Osteoblast (primary cell): ENCODE measurements at regions not wholly inside any gene's neighbourhood (a gene's known extent, or its start where the extent isn't known, plus 50 kb on each side); places are given as distances from the start of the nearest gene placed in this dataset.
A peak's percentile ranks its signal among the peaks of the same experiment; 100 is the strongest.
"Not testable (repeated sequence)": the region's sequence is repeated elsewhere in the genome, so short reads cannot be mapped to it uniquely, and the experiment has no call there.

Experiments
- DNase-seq: peaks from one replicate; pipeline ENCODE4 v3.0.0; 2011; ENCODE audit warnings: low spot score, mixed read lengths; ENCODE audit not compliant: insufficient read length; ENCODE audit errors: missing footprints
- H2AFZ ChIP-seq: 2 replicates; pipeline ENCODE4 v1.6.0; 2011; ENCODE audit warnings: mild to moderate bottlenecking, low read length
- H3K27ac ChIP-seq: 2 replicates; pipeline ENCODE4 v1.5.1; 2011; ENCODE audit warnings: mild to moderate bottlenecking, low read depth, low read length, moderate library complexity
- H3K27me3 ChIP-seq: 2 replicates; pipeline ENCODE4 v1.6.0; 2012; ENCODE audit warnings: mild to moderate bottlenecking, control low read depth, inconsistent platforms, low read length, moderate library complexity; ENCODE audit not compliant: insufficient read depth
- H3K36me3 ChIP-seq: 2 replicates; pipeline ENCODE4 v1.5.1; 2011; ENCODE audit warnings: mild to moderate bottlenecking, low read length, control low read depth, moderate library complexity; ENCODE audit not compliant: insufficient read depth
- H3K4me1 ChIP-seq: 2 replicates; pipeline ENCODE4 v1.5.1; 2011; ENCODE audit warnings: mild to moderate bottlenecking, low read length, control low read depth, moderate library complexity; ENCODE audit not compliant: insufficient read depth
- H3K4me2 ChIP-seq: 2 replicates; pipeline ENCODE4 v1.6.0; 2011; ENCODE audit warnings: mild to moderate bottlenecking, low read length; ENCODE audit not compliant: insufficient read depth
- H3K4me3 ChIP-seq: fragments of 200-600 bp; sonication (generic); 3 replicates; pipeline ENCODE4 v1.5.1; 2012; ENCODE audit warnings: mild to moderate bottlenecking, low read length, inconsistent platforms; ENCODE audit not compliant: insufficient read depth
- H3K79me2 ChIP-seq: 2 replicates; pipeline ENCODE4 v1.6.0; 2012; ENCODE audit warnings: mild to moderate bottlenecking, low read length, control low read depth, inconsistent platforms; ENCODE audit not compliant: insufficient read depth
- H3K9me3 ChIP-seq: 2 replicates; pipeline ENCODE4 v1.5.1; 2011; ENCODE audit warnings: low read depth, low read length, control low read depth
- H4K20me1 ChIP-seq: 2 replicates; pipeline ENCODE4 v1.6.0; 2012; ENCODE audit warnings: mild to moderate bottlenecking, low read length, control low read depth; ENCODE audit not compliant: insufficient read depth
- TF ChIP-seq, protein P1 (sequence below): IDR thresholded peaks from 2 replicates; pipeline ENCODE4 v1.5.1; 2011; ENCODE audit warnings: mild to moderate bottlenecking, low read depth, low read length, moderate library complexity; ENCODE audit errors: extremely low read depth

DNA sequence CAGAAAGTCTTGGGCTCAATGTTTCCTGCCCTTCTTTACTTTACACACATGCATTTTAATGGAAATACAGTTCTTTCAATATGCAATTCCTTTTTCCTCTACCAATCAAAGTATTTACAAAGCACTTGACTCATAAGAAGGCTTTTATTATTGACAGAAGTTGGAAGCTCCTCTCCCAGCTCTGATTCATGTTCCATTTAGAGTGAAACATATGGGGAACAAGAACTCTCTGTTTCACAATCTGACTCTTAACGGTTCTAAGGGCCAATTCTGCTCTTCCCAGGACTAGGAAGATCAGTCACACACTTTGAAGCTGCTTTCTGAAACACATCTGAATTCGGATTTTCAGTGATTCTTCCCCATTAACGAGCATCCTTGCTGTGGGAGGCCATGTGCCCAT lies 300.5 kb downstream of the ANAPC1 start:
- H3K36me3 ChIP-seq, H3K79me2 ChIP-seq, H3K4me3 ChIP-seq, H2AFZ ChIP-seq, H3K27ac ChIP-seq, H3K4me2 ChIP-seq, DNase-seq, H3K9me3 ChIP-seq, H3K27me3 ChIP-seq, H3K4me1 ChIP-seq, H4K20me1 ChIP-seq: not testable (repeated sequence)

- H3K9me3 ChIP-seq, H3K79me2 ChIP-seq, H3K27ac ChIP-seq, H3K4me3 ChIP-seq, H4K20me1 ChIP-seq, H3K4me2 ChIP-seq, H3K27me3 ChIP-seq, H3K4me1 ChIP-seq, H3K36me3 ChIP-seq, DNase-seq, H2AFZ ChIP-seq: not testable (repeated sequence)
Observed at GRCh38 chr2:111584540-111584939, 299.5 kb downstream of the ANAPC1 start.

GRCh38 chr2:111584950-111585349 lies 299.0 kb downstream of the ANAPC1 start:
- not testable (repeated sequence) for H3K27ac ChIP-seq, H3K4me2 ChIP-seq

GRCh38 chr2:111586014-111586413 lies 298.0 kb downstream of the ANAPC1 start:
- not testable (repeated sequence) for H3K4me2 ChIP-seq, H3K79me2 ChIP-seq, H2AFZ ChIP-seq, H4K20me1 ChIP-seq, H3K36me3 ChIP-seq, H3K27me3 ChIP-seq, DNase-seq, H3K4me3 ChIP-seq, H3K4me1 ChIP-seq, H3K27ac ChIP-seq, H3K9me3 ChIP-seq

More at GRCh38 chr2:111584950-111585349, 299.0 kb downstream of the ANAPC1 start:
- not testable (repeated sequence) for H3K9me3 ChIP-seq, H3K4me3 ChIP-seq, H3K27me3 ChIP-seq, H3K4me1 ChIP-seq, H4K20me1 ChIP-seq, H3K36me3 ChIP-seq, H2AFZ ChIP-seq, H3K79me2 ChIP-seq, DNase-seq

- not testable (repeated sequence) for H3K36me3 ChIP-seq, H3K4me2 ChIP-seq, H3K9me3 ChIP-seq, H3K79me2 ChIP-seq, H3K4me3 ChIP-seq, DNase-seq, H3K4me1 ChIP-seq, H4K20me1 ChIP-seq, H3K27ac ChIP-seq, H2AFZ ChIP-seq, H3K27me3 ChIP-seq
Observed at GRCh38 chr2:111595072-111595471, 288.9 kb downstream of the ANAPC1 start.

- not testable (repeated sequence) for H3K79me2 ChIP-seq, H3K36me3 ChIP-seq, H3K27me3 ChIP-seq, H3K4me2 ChIP-seq, H2AFZ ChIP-seq, H3K27ac ChIP-seq, H3K4me1 ChIP-seq, H3K9me3 ChIP-seq, DNase-seq, H3K4me3 ChIP-seq, H4K20me1 ChIP-seq
- TF ChIP-seq, protein P1, sequence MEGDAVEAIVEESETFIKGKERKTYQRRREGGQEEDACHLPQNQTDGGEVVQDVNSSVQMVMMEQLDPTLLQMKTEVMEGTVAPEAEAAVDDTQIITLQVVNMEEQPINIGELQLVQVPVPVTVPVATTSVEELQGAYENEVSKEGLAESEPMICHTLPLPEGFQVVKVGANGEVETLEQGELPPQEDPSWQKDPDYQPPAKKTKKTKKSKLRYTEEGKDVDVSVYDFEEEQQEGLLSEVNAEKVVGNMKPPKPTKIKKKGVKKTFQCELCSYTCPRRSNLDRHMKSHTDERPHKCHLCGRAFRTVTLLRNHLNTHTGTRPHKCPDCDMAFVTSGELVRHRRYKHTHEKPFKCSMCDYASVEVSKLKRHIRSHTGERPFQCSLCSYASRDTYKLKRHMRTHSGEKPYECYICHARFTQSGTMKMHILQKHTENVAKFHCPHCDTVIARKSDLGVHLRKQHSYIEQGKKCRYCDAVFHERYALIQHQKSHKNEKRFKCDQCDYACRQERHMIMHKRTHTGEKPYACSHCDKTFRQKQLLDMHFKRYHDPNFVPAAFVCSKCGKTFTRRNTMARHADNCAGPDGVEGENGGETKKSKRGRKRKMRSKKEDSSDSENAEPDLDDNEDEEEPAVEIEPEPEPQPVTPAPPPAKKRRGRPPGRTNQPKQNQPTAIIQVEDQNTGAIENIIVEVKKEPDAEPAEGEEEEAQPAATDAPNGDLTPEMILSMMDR, result peak; percentile 5
Observed at GRCh38 chr2:111596808-111597705, 286.9 kb downstream of the ANAPC1 start.

DNA sequence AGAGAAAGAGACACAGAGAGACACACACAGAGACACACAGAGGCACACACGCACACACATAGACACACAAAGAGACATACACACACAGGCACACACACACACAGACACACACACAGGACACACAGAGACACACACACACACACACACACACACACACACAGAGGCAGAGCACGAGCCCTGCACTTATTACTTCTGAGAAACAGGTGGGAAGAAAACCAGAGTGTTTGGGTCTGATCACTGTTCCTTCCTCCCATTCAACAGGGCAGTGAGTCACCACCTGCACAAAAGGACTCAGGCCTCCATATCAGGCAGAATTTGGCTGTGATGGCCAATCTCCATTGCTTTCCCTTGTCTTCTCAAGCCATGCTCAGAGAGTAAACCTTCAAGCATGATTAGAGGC lies 285.0 kb downstream of the ANAPC1 start:
- H3K4me2 ChIP-seq, H4K20me1 ChIP-seq, DNase-seq, H2AFZ ChIP-seq, H3K4me1 ChIP-seq, H3K4me3 ChIP-seq, H3K9me3 ChIP-seq, H3K27me3 ChIP-seq, H3K27ac ChIP-seq, H3K79me2 ChIP-seq, H3K36me3 ChIP-seq: not testable (repeated sequence)

GRCh38 chr2:111602259-111602658 lies 281.7 kb downstream of the ANAPC1 start:
- DNase-seq, H3K79me2 ChIP-seq, H3K9me3 ChIP-seq, H3K4me1 ChIP-seq, H3K27me3 ChIP-seq, H4K20me1 ChIP-seq, H3K4me2 ChIP-seq, H3K36me3 ChIP-seq, H3K4me3 ChIP-seq, H2AFZ ChIP-seq, H3K27ac ChIP-seq: not testable (repeated sequence)
